ENCODE measurements at regions not wholly inside any gene's neighbourhood (a gene's known extent, or its start where the extent isn't known, plus 50 kb on each side); places are given as distances from the start of the nearest gene placed in this dataset.
A peak's percentile ranks its signal among the peaks of the same experiment; 100 is the strongest.

GRCh38 chr1:5010656-5011055, 356.2 kb downstream of the AJAP1 start:
- H3K36me3 ChIP-seq (ENCODE audit: control insufficient read depth, insufficient read depth, low read length), result no peaks in the 10 kb centered on the region
- no peak for DNase-seq
- H3K4me1 ChIP-seq (ENCODE audit: control insufficient read depth, insufficient read depth, low read length), result no peaks in the 10 kb centered on the region
- no peak overlapping the region for H3K27ac ChIP-seq (ENCODE audit: low read length)
- no peaks in the 10 kb centered on the region for H3K9me3 ChIP-seq (replicated peaks; ENCODE audit: control insufficient read depth, low read depth, low read length)
- H3K4me3 ChIP-seq (ENCODE audit: low read length), result no peak overlapping the region
- H3K27me3 ChIP-seq (ENCODE audit: control insufficient read depth, insufficient read depth, low read length), result peaks cover 16% of the 10 kb centered on the region
- 79% methylated on average over 7 of the region's 8 CpGs for WGBS (ENCODE audit: insufficient coverage)

GRCh38 chr1:5010236-5010635, 355.8 kb downstream of the AJAP1 start:
- Histone ChIP-seq H3K4me3 (ENCODE audit: low read length) (no peak overlapping the region), H3K27me3 (ENCODE audit: control insufficient read depth, insufficient read depth, low read length) (peaks cover 16% of the 10 kb centered on the region), H3K9me3 (replicated peaks; ENCODE audit: control insufficient read depth, low read depth, low read length) (no peaks in the 10 kb centered on the region), H3K36me3 (ENCODE audit: control insufficient read depth, insufficient read depth, low read length) (no peaks in the 10 kb centered on the region), H3K4me1 (ENCODE audit: control insufficient read depth, insufficient read depth, low read length) (no peaks in the 10 kb centered on the region), H3K27ac (ENCODE audit: low read length) (no peak overlapping the region)
- WGBS (ENCODE audit: insufficient coverage), result 88% methylated on average over 4 of the region's 4 CpGs
- DNase-seq, result no peak

- Histone ChIP-seq H3K36me3 (ENCODE audit: control insufficient read depth, insufficient read depth, low read length) (no peaks in the 10 kb centered on the region), H3K27ac (ENCODE audit: low read length) (no peak overlapping the region), H3K9me3 (replicated peaks; ENCODE audit: control insufficient read depth, low read depth, low read length) (no peaks in the 10 kb centered on the region), H3K4me1 (ENCODE audit: control insufficient read depth, insufficient read depth, low read length) (no peaks in the 10 kb centered on the region), H3K4me3 (ENCODE audit: low read length) (no peak overlapping the region), H3K27me3 (ENCODE audit: control insufficient read depth, insufficient read depth, low read length) (peaks cover 13% of the 10 kb centered on the region)
- 47% methylated on average over 3 of the region's 7 CpGs for WGBS (ENCODE audit: insufficient coverage)
- no peak for DNase-seq
Measured at GRCh38 chr1:5009376-5010065, 355.1 kb downstream of the AJAP1 start.

- H3K9me3 ChIP-seq (replicated peaks; ENCODE audit: control insufficient read depth, low read depth, low read length), result no peaks in the 10 kb centered on the region
- peaks cover 2% of the 10 kb centered on the region for H3K27me3 ChIP-seq (ENCODE audit: control insufficient read depth, insufficient read depth, low read length)
- no peak overlapping the region for H3K27ac ChIP-seq (ENCODE audit: low read length)
- H3K4me3 ChIP-seq (ENCODE audit: low read length), result no peak overlapping the region
- no peaks in the 10 kb centered on the region for H3K4me1 ChIP-seq (ENCODE audit: control insufficient read depth, insufficient read depth, low read length)
- H3K36me3 ChIP-seq (ENCODE audit: control insufficient read depth, insufficient read depth, low read length), result no peaks in the 10 kb centered on the region
- DNase-seq, result no peak
- 60% methylated on average over 2 of the region's 6 CpGs for WGBS (ENCODE audit: insufficient coverage)
Measured at GRCh38 chr1:5005171-5005570, 350.8 kb downstream of the AJAP1 start.

GRCh38 chr1:5002676-5003075, 348.3 kb downstream of the AJAP1 start:
- Histone ChIP-seq H3K4me3 (ENCODE audit: low read length) (no peak overlapping the region), H3K36me3 (ENCODE audit: control insufficient read depth, insufficient read depth, low read length) (no peaks in the 10 kb centered on the region), H3K27ac (ENCODE audit: low read length) (no peak overlapping the region), H3K4me1 (ENCODE audit: control insufficient read depth, insufficient read depth, low read length) (no peaks in the 10 kb centered on the region), H3K27me3 (ENCODE audit: control insufficient read depth, insufficient read depth, low read length) (no peaks in the 10 kb centered on the region), H3K9me3 (replicated peaks; ENCODE audit: control insufficient read depth, low read depth, low read length) (no peaks in the 10 kb centered on the region)
- peak; percentile 1 for DNase-seq
- 67% methylated on average over 1 of the region's 2 CpGs for WGBS (ENCODE audit: insufficient coverage)

GRCh38 chr1:5001466-5001865, 347.1 kb downstream of the AJAP1 start:
- no peaks in the 10 kb centered on the region for H3K27me3 ChIP-seq (ENCODE audit: control insufficient read depth, insufficient read depth, low read length)
- no peaks in the 10 kb centered on the region for H3K36me3 ChIP-seq (ENCODE audit: control insufficient read depth, insufficient read depth, low read length)
- H3K4me3 ChIP-seq (ENCODE audit: low read length), result no peak overlapping the region
- WGBS (ENCODE audit: insufficient coverage), result 50% methylated on average over 1 of the region's 5 CpGs
- H3K27ac ChIP-seq (ENCODE audit: low read length), result no peak overlapping the region
- no peaks in the 10 kb centered on the region for H3K4me1 ChIP-seq (ENCODE audit: control insufficient read depth, insufficient read depth, low read length)
- no peaks in the 10 kb centered on the region for H3K9me3 ChIP-seq (replicated peaks; ENCODE audit: control insufficient read depth, low read depth, low read length)
- peak; percentile 3 for DNase-seq

GRCh38 chr1:4986306-4986705, 331.9 kb downstream of the AJAP1 start:
- Histone ChIP-seq H3K27me3 (ENCODE audit: control insufficient read depth, insufficient read depth, low read length) (peaks cover 5% of the 10 kb centered on the region), H3K36me3 (ENCODE audit: control insufficient read depth, insufficient read depth, low read length) (no peaks in the 10 kb centered on the region), H3K4me1 (ENCODE audit: control insufficient read depth, insufficient read depth, low read length) (no peaks in the 10 kb centered on the region), H3K27ac (ENCODE audit: low read length) (no peak overlapping the region), H3K4me3 (ENCODE audit: low read length) (no peak overlapping the region), H3K9me3 (replicated peaks; ENCODE audit: control insufficient read depth, low read depth, low read length) (no peaks in the 10 kb centered on the region)
- WGBS (ENCODE audit: insufficient coverage), result 13% methylated on average over 4 of the region's 5 CpGs
- DNase-seq, result no peak

- 79% methylated on average over 17 of the region's 18 CpGs for WGBS (ENCODE audit: insufficient coverage)
- H3K36me3 ChIP-seq (ENCODE audit: control insufficient read depth, insufficient read depth, low read length), result no peaks in the 10 kb centered on the region
Measured at GRCh38 chr1:4984841-4985240, 330.4 kb downstream of the AJAP1 start.

GRCh38 chr1:4980211-4980610, 325.8 kb downstream of the AJAP1 start:
- H3K4me3 ChIP-seq (ENCODE audit: low read length), result no peak overlapping the region
- H3K9me3 ChIP-seq (replicated peaks; ENCODE audit: control insufficient read depth, low read depth, low read length), result no peaks in the 10 kb centered on the region
- no peak overlapping the region for H3K27ac ChIP-seq (ENCODE audit: low read length)
- no peaks in the 10 kb centered on the region for H3K36me3 ChIP-seq (ENCODE audit: control insufficient read depth, insufficient read depth, low read length)
- H3K4me1 ChIP-seq (ENCODE audit: control insufficient read depth, insufficient read depth, low read length), result no peaks in the 10 kb centered on the region
- 76% methylated on average over 6 of the region's 6 CpGs for WGBS (ENCODE audit: insufficient coverage)
- DNase-seq, result no peak
- H3K27me3 ChIP-seq (ENCODE audit: control insufficient read depth, insufficient read depth, low read length), result peaks cover 14% of the 10 kb centered on the region

More at GRCh38 chr1:4984841-4985240, 330.4 kb downstream of the AJAP1 start:
- no peak overlapping the region for H3K27ac ChIP-seq (ENCODE audit: low read length)
- no peak for DNase-seq
- H3K4me3 ChIP-seq (ENCODE audit: low read length), result no peak overlapping the region
- H3K9me3 ChIP-seq (replicated peaks; ENCODE audit: control insufficient read depth, low read depth, low read length), result no peaks in the 10 kb centered on the region
- H3K27me3 ChIP-seq (ENCODE audit: control insufficient read depth, insufficient read depth, low read length), result peaks cover 12% of the 10 kb centered on the region
- no peaks in the 10 kb centered on the region for H3K4me1 ChIP-seq (ENCODE audit: control insufficient read depth, insufficient read depth, low read length)

- WGBS (ENCODE audit: insufficient coverage), result 37% methylated on average over 16 of the region's 19 CpGs
- no peak overlapping the region for H3K27ac ChIP-seq (ENCODE audit: low read length)
- H3K4me1 ChIP-seq (ENCODE audit: control insufficient read depth, insufficient read depth, low read length), result no peaks in the 10 kb centered on the region
- H3K9me3 ChIP-seq (replicated peaks; ENCODE audit: control insufficient read depth, low read depth, low read length), result no peaks in the 10 kb centered on the region
- no peak overlapping the region for H3K4me3 ChIP-seq (ENCODE audit: low read length)
- peak; percentile 9 for DNase-seq
- peaks cover 13% of the 10 kb centered on the region for H3K27me3 ChIP-seq (ENCODE audit: control insufficient read depth, insufficient read depth, low read length)
- no peaks in the 10 kb centered on the region for H3K36me3 ChIP-seq (ENCODE audit: control insufficient read depth, insufficient read depth, low read length)
Measured at GRCh38 chr1:4978660-4979390, 324.4 kb downstream of the AJAP1 start.
